ENCODE measurements at regions not wholly inside any gene's neighbourhood (a gene's known extent, or its start where the extent isn't known, plus 50 kb on each side); places are given as distances from the start of the nearest gene placed in this dataset.

- no peak for DNase-seq
Observed at GRCh38 chr6:44665143-44665542, 277.6 kb downstream of the CDC5L start.

GRCh38 chr6:44665683-44666082 is 278.2 kb downstream of the CDC5L start:
- no peak for DNase-seq

- DNase-seq: no peak
Observed at GRCh38 chr6:44666324-44666723, 278.8 kb downstream of the CDC5L start.

GRCh38 chr6:44667226-44667625 is 279.7 kb downstream of the CDC5L start:
- no peak for DNase-seq

GRCh38 chr6:44667668-44668390 is 280.3 kb downstream of the CDC5L start:
- peak; percentile 38 for DNase-seq

- DNase-seq: no peak
Observed at GRCh38 chr6:44668391-44668930, 281.0 kb downstream of the CDC5L start.

- no peak for DNase-seq
Observed at GRCh38 chr6:44668976-44669934, 281.7 kb downstream of the CDC5L start.

GRCh38 chr6:44670146-44670545 is 282.6 kb downstream of the CDC5L start:
- DNase-seq: no peak

GRCh38 chr6:44671333-44671732 is 283.8 kb downstream of the CDC5L start:
- no peak for DNase-seq

GRCh38 chr6:44672086-44672485 is 284.6 kb downstream of the CDC5L start:
- DNase-seq: no peak

GRCh38 chr6:44672841-44673240 is 285.3 kb downstream of the CDC5L start:
- no peak for DNase-seq

GRCh38 chr6:44674226-44675155 is 287.0 kb downstream of the CDC5L start:
- no peak for DNase-seq

- DNase-seq: no peak
Observed at GRCh38 chr6:44675449-44675848, 287.9 kb downstream of the CDC5L start.

GRCh38 chr6:44676246-44676790 is 288.8 kb downstream of the CDC5L start:
- no peak for DNase-seq

GRCh38 chr6:44676826-44677433 is 289.4 kb downstream of the CDC5L start:
- DNase-seq: no peak

- no peak for DNase-seq
Observed at GRCh38 chr6:44678252-44678935, 290.9 kb downstream of the CDC5L start.

- DNase-seq: no peak
Observed at GRCh38 chr6:44679438-44680201, 292.1 kb downstream of the CDC5L start.

- no peak for DNase-seq
Observed at GRCh38 chr6:44680202-44680720, 292.8 kb downstream of the CDC5L start.

- no peak for DNase-seq
Observed at GRCh38 chr6:44681761-44682160, 294.3 kb downstream of the CDC5L start.

GRCh38 chr6:44682280-44682679 is 294.8 kb downstream of the CDC5L start:
- DNase-seq: no peak
